Hematopoietic multipotent progenitor cell (in vitro differentiated cells): ENCODE measurements at regions not wholly inside any gene's neighbourhood (a gene's known extent, or its start where the extent isn't known, plus 50 kb on each side); places are given as distances from the start of the nearest gene placed in this dataset.
A peak's percentile ranks its signal among the peaks of the same experiment; 100 is the strongest.

Experiments used
- DNase-seq, 3 donors: peaks; one replicate each; pipeline ENCODE4 v3.0.0-alpha.2; 2011 to 2015; ENCODE audit warnings: low read depth in 2 of 3, low spot score in 2 of 3

DNA sequence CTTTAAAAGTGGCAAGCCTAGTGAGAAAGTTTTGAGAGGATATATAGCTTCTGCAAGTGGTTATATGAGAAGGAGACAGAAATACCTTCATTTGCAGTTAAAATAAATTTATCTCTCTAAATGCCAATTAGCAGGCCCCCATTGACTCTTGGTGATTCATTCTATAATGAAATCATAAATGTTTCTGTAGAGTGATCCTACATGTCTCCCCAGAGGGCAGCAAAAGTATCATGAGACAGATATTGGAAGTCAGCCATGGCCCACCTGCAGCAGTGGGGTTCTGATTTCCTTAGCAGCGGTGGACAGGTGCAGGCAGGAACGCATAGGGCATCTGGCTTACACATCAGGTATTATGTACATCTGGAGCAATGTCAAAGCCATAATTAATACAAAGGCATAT is 385.4 kb upstream of the SLC10A2 start:
- DNase-seq = no peak

DNA sequence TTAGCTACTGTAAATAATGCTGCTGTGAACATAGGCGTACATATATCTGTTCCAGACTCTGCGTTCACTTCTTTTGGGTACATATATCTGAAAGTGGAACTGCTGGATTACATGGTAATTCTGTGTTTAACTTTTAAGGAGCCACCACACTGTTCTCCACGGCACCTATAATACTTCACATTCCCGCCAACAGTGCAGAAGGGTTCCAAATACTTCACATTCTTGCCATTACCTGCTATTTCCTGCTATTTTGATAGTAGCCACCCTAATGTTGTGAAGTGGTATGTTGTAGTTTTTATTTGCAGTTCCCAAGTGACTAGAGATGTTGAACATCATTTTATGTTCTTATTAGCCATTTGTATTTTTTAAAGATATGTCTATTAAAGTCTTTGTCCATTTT is 377.4 kb upstream of the SLC10A2 start:
- DNase-seq = no peak

DNA sequence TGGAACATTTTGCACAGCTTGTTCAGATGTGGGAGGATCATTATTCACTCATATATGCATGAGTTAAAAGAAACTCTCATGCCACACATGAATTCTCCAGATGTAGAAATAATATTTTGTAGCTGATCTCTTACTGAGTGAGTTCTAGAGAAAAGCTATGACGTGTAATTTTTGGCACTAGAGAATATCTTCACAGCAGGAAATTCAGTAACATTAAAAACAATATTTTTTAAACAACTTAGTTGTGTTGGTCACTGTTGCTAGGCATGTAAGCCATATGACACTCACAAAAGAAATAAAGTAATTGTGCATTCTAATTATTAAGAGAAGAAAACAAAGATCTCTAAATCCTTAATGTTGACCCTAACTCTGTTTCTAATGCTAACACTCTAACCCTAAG is 371.4 kb upstream of the SLC10A2 start:
- no peak for DNase-seq

DNA sequence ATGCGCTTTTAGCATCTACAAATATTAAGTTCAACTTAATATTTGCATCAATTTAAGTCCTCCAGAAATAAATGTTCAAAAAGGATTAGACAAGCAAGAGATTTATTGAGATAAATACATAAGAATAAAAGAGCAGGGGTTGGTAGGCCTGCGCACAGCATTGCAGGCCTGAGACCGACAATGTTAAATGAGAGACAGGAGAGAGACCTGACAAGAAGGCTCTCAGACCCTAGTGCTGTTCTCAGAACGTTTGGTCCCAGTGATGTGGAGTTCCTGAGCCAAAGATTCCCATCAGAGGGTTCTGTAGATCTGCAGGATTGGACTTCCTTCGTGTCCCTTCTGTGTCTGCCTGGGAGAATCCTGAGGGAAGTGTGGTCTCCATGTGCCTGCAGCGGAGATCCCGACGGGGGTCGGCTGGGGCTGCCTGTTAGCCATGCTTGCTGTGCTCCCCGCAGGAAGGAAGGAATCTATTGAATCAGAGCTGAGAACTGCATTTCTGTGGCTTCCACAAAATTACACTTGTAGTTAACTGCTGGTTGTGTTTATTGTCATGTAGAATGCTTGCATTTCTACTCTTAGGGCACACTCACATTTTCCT is 369.9 kb upstream of the SLC10A2 start:
- DNase-seq = no peak

DNA sequence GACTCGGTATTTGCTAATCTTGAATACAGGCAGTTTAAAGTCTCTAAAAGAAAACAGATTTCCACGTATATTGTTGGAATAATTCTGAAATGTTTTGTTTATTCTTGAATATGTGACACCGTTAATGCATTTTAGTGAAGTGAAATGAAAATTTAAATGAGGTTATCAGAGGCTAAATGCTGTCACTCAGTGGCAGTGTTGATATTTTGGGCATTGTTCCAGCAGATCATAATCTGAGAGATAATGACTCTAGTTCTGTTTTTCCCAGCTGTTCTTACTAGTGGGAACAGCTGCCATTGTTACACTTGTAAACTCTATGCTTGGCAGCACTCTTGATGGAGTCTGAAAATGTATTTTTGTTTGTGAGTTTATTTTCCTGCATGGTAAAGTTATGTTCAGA is 365.6 kb upstream of the SLC10A2 start:
- DNase-seq = peak in 2 of 3 donors; percentile 3 to 33

DNA sequence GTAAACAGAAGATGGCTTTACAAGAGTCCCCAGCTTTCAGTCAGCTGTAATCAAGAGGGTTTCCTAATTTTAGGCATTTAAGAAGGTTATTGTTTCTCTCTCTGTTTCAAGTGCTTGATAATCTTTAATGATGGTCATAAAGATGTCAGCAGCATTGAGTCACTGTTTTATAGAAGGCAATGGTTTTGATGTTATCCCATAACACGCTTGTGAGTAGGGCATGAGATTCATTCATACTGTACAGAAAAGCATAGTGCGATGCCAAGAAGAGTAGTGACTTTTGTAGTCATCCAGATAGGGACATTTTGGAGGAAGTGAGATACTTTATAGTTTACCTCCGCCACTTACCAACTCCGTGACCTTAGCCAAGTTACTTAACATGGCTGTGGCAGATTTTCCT is 364.2 kb upstream of the SLC10A2 start:
- DNase-seq = no peak

DNA sequence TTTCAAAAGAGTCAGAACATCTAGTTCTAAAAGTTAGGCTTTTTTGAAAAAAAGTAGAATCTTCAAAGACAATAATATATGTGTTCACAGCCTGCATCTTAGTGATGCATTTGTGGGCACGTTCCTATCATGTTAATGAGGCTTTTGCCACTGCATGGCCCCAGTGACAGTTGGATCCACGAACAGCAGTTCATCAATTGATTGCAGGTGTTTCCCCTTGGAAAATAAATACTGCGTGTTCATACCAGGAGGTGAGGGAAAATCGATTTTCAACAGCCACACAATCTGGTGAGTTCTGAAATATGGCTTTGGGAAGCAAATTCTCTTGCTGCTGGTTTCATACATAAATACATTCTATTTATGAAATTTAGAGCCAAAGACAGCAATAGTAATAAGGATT is 343.8 kb upstream of the SLC10A2 start:
- DNase-seq = no peak

DNA sequence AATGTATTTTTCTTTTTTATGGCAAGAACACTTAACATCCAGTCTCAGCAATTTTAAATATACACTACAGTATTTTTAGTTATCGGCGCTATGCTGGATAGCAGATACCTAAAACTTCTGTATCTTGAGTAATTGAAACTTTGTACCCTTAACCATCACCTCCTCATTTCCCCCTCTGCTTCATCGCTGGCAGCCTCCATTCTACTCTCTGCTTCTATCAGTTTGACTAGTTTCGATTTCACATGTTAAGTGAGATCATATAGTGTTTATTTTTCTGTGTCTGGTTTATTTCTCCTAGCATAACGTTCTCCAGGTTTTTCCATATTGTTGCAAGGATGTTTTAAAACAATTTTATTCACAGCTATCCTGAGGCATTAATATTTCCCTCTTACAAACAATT is 340.8 kb upstream of the SLC10A2 start:
- DNase-seq = no peak

DNA sequence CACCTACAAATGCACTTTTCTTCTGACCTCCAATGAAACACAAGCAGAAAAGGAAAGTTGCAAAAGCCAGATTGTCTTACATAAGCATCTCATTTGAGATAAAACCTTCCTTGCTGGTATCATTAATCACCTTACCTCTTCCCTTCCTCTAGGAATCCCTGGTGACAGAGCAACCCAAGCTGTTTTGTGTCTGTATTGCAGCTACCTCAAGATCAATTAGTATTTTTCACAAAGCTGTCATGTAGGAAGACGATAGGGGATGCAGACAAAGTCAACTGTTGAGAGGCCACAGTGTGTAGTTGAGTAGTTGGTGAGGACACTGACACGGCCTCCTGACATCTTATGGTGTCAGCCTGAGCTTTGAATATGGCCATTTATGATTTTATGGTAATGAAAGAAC is 339.1 kb upstream of the SLC10A2 start:
- DNase-seq = no peak

DNA sequence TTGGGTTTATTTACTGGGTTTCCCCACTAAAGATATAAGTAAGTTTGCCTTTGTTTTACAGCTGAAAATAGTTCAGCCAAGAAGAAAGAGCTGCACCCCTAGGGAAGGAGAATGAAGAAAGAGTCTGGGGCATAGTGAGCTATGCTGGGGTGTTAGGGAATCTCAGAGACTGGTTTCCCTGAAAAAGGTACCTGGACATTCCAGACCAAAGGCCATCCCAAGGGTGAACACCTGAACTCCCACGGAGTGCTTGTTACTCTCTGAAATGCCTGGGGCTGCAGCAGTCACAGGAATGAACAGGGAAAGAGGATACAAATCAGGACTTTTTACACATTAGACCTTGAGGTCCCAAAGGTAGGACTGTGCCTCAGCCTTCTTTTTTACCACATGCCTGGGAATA is 337.6 kb upstream of the SLC10A2 start:
- no peak for DNase-seq

DNA sequence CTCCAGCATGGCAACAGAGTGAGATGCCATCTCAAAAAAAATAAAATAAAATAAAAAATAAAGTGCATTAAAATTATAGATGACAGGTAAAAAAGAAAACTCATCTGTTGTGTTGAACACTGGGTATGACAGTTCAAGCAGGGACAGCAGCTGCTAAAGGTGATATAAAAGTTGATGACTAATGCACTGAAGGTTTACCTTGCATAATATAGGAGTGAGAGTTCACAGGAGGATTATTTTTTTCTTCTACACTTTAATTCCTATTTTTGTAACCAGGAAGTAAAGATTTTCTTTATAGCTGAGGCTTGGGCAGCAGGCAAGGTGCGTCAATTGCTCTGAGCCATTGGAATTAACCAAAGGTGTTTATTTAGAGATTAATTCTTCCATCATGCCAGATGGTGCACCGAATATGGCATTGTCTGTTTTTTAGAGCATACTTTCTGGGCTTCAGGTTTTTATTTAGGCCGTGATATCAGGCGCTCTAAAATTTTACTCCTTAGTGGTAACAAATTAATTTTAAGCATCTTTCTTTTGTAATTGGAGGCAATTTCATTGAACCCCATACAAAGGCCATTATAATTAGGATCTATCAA is 337.0 kb upstream of the SLC10A2 start:
- DNase-seq = no peak

DNA sequence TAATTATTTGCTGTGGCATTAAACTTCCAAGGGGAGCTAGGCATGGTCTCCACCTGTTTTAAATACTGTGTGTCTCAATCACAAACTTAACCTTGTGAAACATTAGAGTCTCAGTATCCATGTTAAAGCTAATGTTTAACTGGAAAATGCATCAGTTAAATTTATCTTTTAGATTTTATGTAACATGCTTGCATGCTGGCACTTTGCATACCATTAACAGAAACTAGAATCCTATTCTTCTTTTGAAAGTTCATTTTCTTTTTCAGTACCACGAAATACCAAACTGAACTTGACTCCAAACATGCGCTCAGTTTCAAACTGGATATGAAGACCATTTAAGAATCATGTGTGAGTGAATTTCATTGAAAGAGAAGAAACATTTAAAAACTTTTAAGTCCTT is 328.9 kb upstream of the SLC10A2 start:
- DNase-seq = no peak

DNA sequence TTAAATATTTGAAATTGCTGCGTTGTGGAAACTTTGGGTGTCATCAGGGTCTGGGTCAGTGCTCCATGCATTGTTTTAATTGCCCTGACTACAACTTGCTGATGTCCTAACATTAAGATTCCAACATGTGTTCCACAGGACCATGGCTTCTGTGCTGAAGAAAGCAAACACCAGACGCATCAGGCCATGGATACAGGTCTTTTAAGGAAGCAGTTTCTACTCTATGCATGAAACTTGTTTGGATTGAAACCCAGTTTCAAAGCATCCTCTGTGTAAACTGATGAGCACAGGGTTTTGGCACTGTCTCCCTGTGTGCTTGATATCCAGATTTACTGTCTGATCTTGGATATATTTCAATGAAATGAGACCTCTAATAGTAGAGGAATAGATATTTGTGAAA is 328.4 kb upstream of the SLC10A2 start:
- DNase-seq = no peak

DNA sequence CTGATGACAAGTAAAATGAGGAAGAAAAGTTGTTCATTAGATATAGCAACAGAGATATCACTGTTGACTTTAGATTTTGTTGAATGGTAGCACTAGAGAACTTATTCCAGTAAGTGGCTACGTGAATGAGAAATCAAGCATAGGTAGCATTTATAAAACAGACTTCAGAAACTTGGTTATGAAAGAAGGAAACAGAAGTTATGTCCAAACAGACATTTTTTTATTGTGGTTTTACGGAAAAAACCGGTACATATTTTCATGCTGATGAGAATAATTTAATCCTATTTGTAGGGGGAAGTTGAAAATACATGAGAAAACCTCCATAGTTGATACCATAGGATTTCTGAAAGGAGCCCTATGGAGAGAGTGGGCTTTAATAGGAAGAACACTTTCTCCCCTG is 325.7 kb upstream of the SLC10A2 start:
- DNase-seq = peak in 1 of 3 donors; percentile 59

DNA sequence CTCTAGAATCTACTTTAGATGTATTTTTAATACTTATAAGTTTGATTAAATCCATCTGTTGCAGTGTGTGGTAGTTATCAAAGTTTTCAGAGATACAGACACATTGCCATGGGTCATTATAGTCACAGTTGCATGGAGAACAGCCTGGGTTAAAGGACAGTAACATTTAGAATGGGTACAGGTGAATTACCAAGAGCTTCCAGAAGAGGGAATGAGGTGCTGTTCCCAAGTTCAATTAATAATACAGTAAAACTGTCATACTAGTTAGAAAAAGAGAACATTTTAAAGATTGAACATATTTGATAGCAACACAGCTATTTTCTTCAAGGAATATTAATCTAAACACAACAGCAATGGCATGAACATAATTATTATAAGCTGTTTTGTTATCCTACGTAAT is 322.6 kb upstream of the SLC10A2 start:
- DNase-seq = no peak

DNA sequence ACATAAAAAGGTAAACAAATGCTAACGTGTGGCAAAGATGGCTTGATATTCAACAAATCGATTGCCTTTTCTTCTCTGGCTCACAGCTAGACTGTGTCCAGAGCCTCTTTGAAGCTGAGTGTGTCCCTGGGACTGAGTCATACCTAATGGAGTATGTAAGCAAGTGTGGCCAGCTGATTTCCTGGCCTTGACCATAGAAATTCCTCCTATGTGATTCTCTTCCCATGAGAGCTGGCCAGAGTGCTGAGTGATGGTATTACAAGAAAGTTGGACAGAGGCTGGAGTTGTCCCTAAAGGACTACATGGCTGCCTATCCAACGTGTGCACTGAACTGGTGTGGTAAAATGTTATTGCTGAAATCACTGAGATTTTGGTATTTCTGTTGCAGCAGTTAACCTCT is 320.1 kb upstream of the SLC10A2 start:
- DNase-seq = no peak

DNA sequence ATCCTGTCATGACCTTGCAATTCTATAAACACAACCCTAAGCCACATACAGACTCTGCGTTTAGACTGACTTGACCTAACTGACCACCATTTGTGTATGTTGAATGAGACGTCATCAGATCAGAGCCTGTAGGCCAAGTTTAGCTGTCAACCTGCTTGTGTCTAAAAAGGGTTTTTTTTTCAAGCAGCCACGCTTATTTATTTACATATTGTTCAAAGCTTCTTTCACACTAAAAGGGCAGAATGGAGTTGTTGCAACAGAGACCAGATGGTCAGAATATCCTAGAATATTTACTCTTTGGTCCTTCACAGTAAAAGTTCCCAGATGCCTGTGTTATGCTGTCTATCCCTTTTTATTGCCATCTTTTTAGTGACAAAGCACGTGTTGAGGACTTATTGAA is 307.7 kb upstream of the SLC10A2 start:
- no peak for DNase-seq

DNA sequence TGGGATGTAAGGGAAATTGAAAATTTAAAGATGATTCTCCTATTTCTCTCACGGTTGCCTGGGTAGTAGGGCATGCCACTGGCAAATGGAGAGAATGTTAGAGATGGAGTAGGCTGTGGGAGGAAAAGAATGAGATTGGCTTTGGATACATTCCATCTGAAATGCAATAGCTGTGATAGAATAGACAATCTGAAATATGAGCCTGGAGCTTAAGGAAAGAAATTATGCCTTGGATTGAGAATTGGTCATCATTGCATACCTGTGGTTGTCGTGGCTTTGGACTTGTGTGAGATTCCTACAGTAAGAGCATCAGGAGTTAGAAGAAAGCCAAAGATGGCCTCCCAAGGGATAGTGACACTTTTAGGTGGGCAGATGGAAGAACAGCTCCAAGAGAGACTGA is 305.1 kb upstream of the SLC10A2 start:
- DNase-seq = no peak

DNA sequence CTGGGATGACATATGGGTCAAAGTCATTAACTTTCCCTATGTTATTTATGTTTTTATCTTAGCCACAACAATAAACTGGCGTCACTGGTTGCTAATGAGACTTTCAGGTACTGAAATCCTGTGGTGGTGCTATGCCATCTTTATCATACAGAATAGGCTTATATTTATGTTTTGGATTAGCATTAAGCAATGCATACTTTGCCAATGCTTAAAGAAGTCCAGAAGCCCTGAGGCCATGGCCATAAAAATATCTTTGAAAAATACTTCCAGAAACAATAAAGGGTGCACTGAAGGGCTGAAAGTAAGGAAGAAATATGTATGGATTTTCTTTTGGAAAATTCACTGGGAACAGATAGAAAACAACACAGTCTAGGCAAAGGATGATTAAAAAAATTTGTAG is 304.6 kb upstream of the SLC10A2 start:
- no peak for DNase-seq

DNA sequence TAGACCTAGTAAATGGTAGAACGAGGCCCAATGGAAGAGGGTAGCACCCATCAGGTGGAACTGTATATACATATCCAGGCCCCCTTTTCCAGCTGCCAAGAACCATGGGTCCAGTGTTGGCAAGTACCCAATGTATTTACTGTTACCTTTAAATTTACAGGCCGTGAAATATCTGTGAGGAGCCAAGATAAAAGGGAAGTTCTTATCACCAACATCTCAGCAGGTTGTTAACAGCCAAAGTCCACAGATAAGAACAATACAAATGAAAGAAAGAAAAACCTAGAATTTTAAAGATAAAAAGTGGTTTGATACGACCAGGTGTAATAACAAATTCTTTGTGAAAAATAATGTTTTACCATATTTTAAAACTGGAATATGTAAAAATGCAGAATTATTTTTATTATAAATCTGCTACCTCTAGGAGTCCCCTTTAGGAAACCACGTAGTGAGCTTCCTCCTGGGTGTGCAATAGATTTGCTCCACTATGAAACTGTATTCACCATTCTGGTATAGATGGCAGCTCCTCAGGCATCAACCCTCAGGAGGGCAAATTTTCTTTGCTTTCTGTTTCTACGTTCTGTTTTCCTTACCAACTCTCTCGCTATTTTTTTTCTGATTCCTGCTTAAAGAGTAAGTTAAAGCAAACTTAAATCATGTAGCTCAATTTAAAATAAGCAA is 292.2 kb upstream of the SLC10A2 start:
- peak in 1 of 3 donors; percentile 9 for DNase-seq

DNA sequence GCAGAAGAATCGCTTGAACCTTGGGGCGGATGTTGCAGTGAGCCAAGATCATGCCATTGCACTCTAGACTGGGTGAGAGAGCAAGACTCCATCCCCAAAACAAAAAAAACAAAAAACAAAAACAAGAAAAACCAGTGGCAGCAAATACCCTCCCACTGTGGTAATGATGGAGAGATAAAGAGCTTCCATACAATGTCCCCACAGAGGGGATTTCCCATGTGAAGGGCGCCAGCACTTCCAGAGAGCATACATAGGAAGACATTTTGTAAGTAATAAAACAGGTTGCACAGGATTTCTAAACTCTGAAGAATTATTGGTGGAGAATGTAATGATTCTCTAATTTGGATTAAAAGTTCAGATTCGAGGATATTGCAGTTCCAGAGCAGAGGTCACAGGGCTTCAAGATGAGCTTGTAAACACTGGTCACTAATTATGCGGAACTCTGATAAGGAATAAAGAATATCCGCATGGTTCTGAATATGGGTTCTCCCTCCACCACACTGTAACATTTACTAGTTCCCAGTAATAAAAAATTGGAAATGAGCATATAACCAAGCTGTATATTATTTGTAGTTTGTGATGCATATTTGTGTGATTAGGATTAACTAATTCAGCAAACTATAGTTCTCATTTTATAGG is 290.1 kb upstream of the SLC10A2 start:
- no peak for DNase-seq

DNA sequence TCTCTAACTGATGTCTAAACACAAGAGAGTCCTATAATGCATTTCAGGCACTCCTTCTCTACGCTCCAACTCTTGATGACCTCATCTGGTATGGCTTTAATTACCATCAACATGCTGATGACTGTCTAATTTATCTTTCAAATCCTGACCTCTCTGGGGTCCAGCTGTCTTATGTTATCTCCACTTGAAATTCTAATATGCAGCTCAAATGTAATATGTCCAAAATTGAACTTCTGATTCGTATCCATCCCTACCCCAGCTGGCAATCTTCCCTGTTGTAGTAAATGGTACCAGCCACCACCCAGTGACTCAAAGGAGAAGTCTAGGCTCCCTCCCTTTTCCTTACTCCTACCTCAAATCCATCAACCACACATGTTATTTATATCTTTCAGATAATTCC is 288.0 kb upstream of the SLC10A2 start:
- DNase-seq = no peak
